ENCODE measurements at regions not wholly inside any gene's neighbourhood (a gene's known extent, or its start where the extent isn't known, plus 50 kb on each side); places are given as distances from the start of the nearest gene placed in this dataset.

GRCh38 chr3:30306896-30307295 is 299.5 kb upstream of the TGFBR2 start:
- Histone ChIP-seq H3K79me2 (ENCODE audit: low read depth) (no peaks in the 10 kb centered on the region), H3K4me3 (no peak overlapping the region), H3K4me2 (no peak overlapping the region), H3K9ac (no peak overlapping the region), H3K27ac (no peak overlapping the region), H4K20me1 (ENCODE audit: low read depth) (no peaks in the 10 kb centered on the region), H3K27me3 (no peaks in the 10 kb centered on the region), H2AFZ (replicated peaks) (no peak overlapping the region), H3K36me3 (no peaks in the 10 kb centered on the region), H3K4me1 (peaks cover 6% of the 10 kb centered on the region), H3K9me3 (ENCODE audit: low read depth) (peaks cover 10% of the 10 kb centered on the region), H3F3A (ENCODE audit: low read depth) (no peaks in the 10 kb centered on the region)
- Mint-ChIP-seq H3K4me1 (no peaks in the 10 kb centered on the region), H3K4me3 (no peak overlapping the region), H3K27ac (no peak overlapping the region), H3K27me3 (ENCODE audit: insufficient read depth, low read depth) (no peaks in the 10 kb centered on the region), H3K36me3 (no peaks in the 10 kb centered on the region), H3K9me3 (peaks cover 4% of the 10 kb centered on the region)
- no peak for DNase-seq (ENCODE audit: low spot score)
- no peak for TF ChIP-seq EZH2 (IDR thresholded peaks at IDR 0.05)
- TF ChIP-seq EZH2phosphoT487 (IDR thresholded peaks at IDR 0.05): no peak
- TF ChIP-seq CTCF (IDR thresholded peaks at IDR 0.05): no peak

- Histone ChIP-seq H2AFZ (replicated peaks) (no peak overlapping the region), H3K9ac (no peak overlapping the region), H3K27me3 (no peaks in the 10 kb centered on the region), H3K4me1 (peaks cover 6% of the 10 kb centered on the region), H3K4me2 (no peak overlapping the region), H3K36me3 (no peaks in the 10 kb centered on the region), H4K20me1 (ENCODE audit: low read depth) (no peaks in the 10 kb centered on the region), H3K79me2 (ENCODE audit: low read depth) (no peaks in the 10 kb centered on the region), H3K4me3 (no peak overlapping the region), H3K27ac (no peak overlapping the region), H3K9me3 (ENCODE audit: low read depth) (peaks cover 10% of the 10 kb centered on the region), H3F3A (ENCODE audit: low read depth) (no peaks in the 10 kb centered on the region)
- no peaks in the 10 kb centered on the region for H3K27me3 Mint-ChIP-seq (ENCODE audit: insufficient read depth, low read depth)
- H3K4me3 Mint-ChIP-seq: no peak overlapping the region
- H3K9me3 Mint-ChIP-seq: peaks cover 4% of the 10 kb centered on the region
- DNase-seq (ENCODE audit: low spot score): no peak
- H3K36me3 Mint-ChIP-seq: no peaks in the 10 kb centered on the region
- no peaks in the 10 kb centered on the region for H3K4me1 Mint-ChIP-seq
- TF ChIP-seq EZH2phosphoT487 (IDR thresholded peaks at IDR 0.05): no peak
- TF ChIP-seq EZH2 (IDR thresholded peaks at IDR 0.05): no peak
- TF ChIP-seq CTCF (IDR thresholded peaks at IDR 0.05): no peak
- H3K27ac Mint-ChIP-seq: no peak overlapping the region
Observed at GRCh38 chr3:30307372-30307950, 298.9 kb upstream of the TGFBR2 start.

GRCh38 chr3:30308131-30308530 is 298.3 kb upstream of the TGFBR2 start:
- no peak for DNase-seq (ENCODE audit: low spot score)
- H3K36me3 Mint-ChIP-seq: no peaks in the 10 kb centered on the region

More at GRCh38 chr3:30308131-30308530, 298.3 kb upstream of the TGFBR2 start:
- no peak overlapping the region for H3K27ac ChIP-seq
- no peak overlapping the region for H3K4me2 ChIP-seq
- TF ChIP-seq EZH2phosphoT487 (IDR thresholded peaks at IDR 0.05): no peak
- no peak for TF ChIP-seq CTCF (IDR thresholded peaks at IDR 0.05)
- no peak for TF ChIP-seq EZH2 (IDR thresholded peaks at IDR 0.05)
- Mint-ChIP-seq H3K27me3 (ENCODE audit: insufficient read depth, low read depth) (no peaks in the 10 kb centered on the region), H3K9me3 (peaks cover 4% of the 10 kb centered on the region), H3K27ac (no peak overlapping the region), H3K4me1 (no peaks in the 10 kb centered on the region), H3K4me3 (no peak overlapping the region)
- H3K4me1 ChIP-seq: peaks cover 6% of the 10 kb centered on the region
- H3K9me3 ChIP-seq (ENCODE audit: low read depth): peaks cover 10% of the 10 kb centered on the region
- no peaks in the 10 kb centered on the region for H3F3A ChIP-seq (ENCODE audit: low read depth)
- no peak overlapping the region for H2AFZ ChIP-seq (replicated peaks)
- no peaks in the 10 kb centered on the region for H4K20me1 ChIP-seq (ENCODE audit: low read depth)
- no peaks in the 10 kb centered on the region for H3K36me3 ChIP-seq
- H3K4me3 ChIP-seq: no peak overlapping the region
- no peaks in the 10 kb centered on the region for H3K27me3 ChIP-seq
- no peak overlapping the region for H3K9ac ChIP-seq
- no peaks in the 10 kb centered on the region for H3K79me2 ChIP-seq (ENCODE audit: low read depth)

All from neural progenitor cell (in vitro differentiated cells).